Suprapubic skin (tissue), 3 donors: ENCODE measurements at regions not wholly inside any gene's neighbourhood (a gene's known extent, or its start where the extent isn't known, plus 50 kb on each side); places are given as distances from the start of the nearest gene placed in this dataset.

Experiments used
- EP300 ChIP-seq: sonication (generic); formaldehyde crosslinking; IDR thresholded peaks from one replicate; pipeline ENCODE4 v1.6.1; 2017; ENCODE audit warnings: antibody characterized with exemption
- TF ChIP-seq, protein P1 (sequence below), 2 donors: fragments of 200-600 bp in 1 of 2; fragments of 450-650 bp in 1 of 2; sonication (generic) in 1 of 2; IDR thresholded peaks; one replicate each; pipeline ENCODE4 v1.5.1; 2016 to 2019; ENCODE audit warnings: antibody characterized with exemption in 2 of 2, mild to moderate bottlenecking in 1 of 2, moderate library complexity in 1 of 2

- TF ChIP-seq EP300 = no peak
- TF ChIP-seq, protein P1, sequence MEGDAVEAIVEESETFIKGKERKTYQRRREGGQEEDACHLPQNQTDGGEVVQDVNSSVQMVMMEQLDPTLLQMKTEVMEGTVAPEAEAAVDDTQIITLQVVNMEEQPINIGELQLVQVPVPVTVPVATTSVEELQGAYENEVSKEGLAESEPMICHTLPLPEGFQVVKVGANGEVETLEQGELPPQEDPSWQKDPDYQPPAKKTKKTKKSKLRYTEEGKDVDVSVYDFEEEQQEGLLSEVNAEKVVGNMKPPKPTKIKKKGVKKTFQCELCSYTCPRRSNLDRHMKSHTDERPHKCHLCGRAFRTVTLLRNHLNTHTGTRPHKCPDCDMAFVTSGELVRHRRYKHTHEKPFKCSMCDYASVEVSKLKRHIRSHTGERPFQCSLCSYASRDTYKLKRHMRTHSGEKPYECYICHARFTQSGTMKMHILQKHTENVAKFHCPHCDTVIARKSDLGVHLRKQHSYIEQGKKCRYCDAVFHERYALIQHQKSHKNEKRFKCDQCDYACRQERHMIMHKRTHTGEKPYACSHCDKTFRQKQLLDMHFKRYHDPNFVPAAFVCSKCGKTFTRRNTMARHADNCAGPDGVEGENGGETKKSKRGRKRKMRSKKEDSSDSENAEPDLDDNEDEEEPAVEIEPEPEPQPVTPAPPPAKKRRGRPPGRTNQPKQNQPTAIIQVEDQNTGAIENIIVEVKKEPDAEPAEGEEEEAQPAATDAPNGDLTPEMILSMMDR (IDR thresholded peaks at IDR 0.05) = no peak
Measured at GRCh38 chr12:43022838-43023237, 433.3 kb upstream of the PRICKLE1 start.
